ENCODE measurements at regions not wholly inside any gene's neighbourhood (a gene's known extent, or its start where the extent isn't known, plus 50 kb on each side); places are given as distances from the start of the nearest gene placed in this dataset.

DNA sequence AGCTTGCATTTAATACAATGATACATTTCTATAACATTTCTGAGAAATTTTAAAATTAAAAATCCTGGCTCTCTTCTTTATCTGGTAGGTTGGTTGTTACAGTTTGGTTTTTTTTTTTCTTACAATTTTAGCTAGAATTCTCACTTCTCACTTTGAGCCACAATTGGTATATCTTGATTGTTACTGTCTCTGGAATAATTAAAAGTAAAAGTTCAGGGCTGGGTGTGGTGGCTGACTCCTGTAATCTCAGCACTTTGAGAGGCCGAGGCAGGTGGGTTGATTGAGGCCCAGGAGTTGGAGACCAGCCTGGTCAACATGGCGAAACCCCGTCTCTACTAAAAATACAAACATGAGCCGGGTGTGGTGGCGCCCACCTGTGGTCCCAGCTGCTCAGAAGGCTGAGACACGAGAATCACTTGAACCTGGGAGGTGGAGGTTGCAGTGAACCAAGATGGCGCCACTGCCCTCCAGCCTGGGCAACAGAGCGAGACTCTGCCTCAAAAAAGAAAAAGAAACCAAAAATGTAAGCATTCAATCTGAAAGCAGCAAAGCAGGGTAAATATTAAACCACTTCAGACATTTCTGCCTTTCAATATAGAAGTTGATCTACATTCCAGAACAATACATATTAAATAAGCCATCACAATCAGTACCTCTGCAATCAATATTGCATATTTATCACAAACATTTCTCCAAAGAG, 88.6 kb upstream of the PFKP start:
- TF ChIP-seq, protein P1, sequence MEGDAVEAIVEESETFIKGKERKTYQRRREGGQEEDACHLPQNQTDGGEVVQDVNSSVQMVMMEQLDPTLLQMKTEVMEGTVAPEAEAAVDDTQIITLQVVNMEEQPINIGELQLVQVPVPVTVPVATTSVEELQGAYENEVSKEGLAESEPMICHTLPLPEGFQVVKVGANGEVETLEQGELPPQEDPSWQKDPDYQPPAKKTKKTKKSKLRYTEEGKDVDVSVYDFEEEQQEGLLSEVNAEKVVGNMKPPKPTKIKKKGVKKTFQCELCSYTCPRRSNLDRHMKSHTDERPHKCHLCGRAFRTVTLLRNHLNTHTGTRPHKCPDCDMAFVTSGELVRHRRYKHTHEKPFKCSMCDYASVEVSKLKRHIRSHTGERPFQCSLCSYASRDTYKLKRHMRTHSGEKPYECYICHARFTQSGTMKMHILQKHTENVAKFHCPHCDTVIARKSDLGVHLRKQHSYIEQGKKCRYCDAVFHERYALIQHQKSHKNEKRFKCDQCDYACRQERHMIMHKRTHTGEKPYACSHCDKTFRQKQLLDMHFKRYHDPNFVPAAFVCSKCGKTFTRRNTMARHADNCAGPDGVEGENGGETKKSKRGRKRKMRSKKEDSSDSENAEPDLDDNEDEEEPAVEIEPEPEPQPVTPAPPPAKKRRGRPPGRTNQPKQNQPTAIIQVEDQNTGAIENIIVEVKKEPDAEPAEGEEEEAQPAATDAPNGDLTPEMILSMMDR (IDR thresholded peaks at IDR 0.05) = no peak
- TF ChIP-seq POLR2A (IDR thresholded peaks at IDR 0.05) = no peak
- no peak for TF ChIP-seq EP300 (IDR thresholded peaks at IDR 0.05)
